ENCODE measurements at regions not wholly inside any gene's neighbourhood (a gene's known extent, or its start where the extent isn't known, plus 50 kb on each side); places are given as distances from the start of the nearest gene placed in this dataset.

- Histone ChIP-seq H3K4me3 (ENCODE audit: low read depth, low read length) (no peak overlapping the region), H3K36me3 (ENCODE audit: control insufficient read depth, insufficient read depth, low read length) (no peaks in the 10 kb centered on the region), H3K27me3 (ENCODE audit: control insufficient read depth, insufficient read depth, low read length) (peaks cover 4% of the 10 kb centered on the region), H3K27ac (ENCODE audit: insufficient read depth, low read length, poor library complexity, severe bottlenecking) (no peak overlapping the region), H3K4me1 (ENCODE audit: control insufficient read depth, insufficient read depth, low read length, poor library complexity, severe bottlenecking) (no peaks in the 10 kb centered on the region), H3K9me3 (ENCODE audit: control insufficient read depth in 2 of 2, low read length in 2 of 2) (peaks cover 1 to 4% of the 10 kb centered on the region in 2 experiments)
- no peak overlapping the region for H3K27ac Mint-ChIP-seq
- H3K4me3 Mint-ChIP-seq = no peak overlapping the region
- no peaks in the 10 kb centered on the region for H3K36me3 Mint-ChIP-seq
- no peaks in the 10 kb centered on the region for H3K4me1 Mint-ChIP-seq
- ATAC-seq (ENCODE audit: low read depth in 2 of 2) (no peak), DNase-seq (no peak)
- no peaks in the 10 kb centered on the region for H3K27me3 Mint-ChIP-seq
- peaks cover 0 to 13% (median 4%) of the 10 kb centered on the region in 7 donors for H3K9me3 Mint-ChIP-seq
Observed at GRCh38 chr7:23981314-23981713, 271.3 kb downstream of the STK31 start.

GRCh38 chr7:23981758-23982157, 271.7 kb downstream of the STK31 start:
- Histone ChIP-seq H3K27ac (ENCODE audit: insufficient read depth, low read length, poor library complexity, severe bottlenecking) (no peak overlapping the region), H3K4me1 (ENCODE audit: control insufficient read depth, insufficient read depth, low read length, poor library complexity, severe bottlenecking) (no peaks in the 10 kb centered on the region), H3K4me3 (ENCODE audit: low read depth, low read length) (no peak overlapping the region), H3K27me3 (ENCODE audit: control insufficient read depth, insufficient read depth, low read length) (peaks cover 4% of the 10 kb centered on the region), H3K9me3 (ENCODE audit: control insufficient read depth in 2 of 2, low read length in 2 of 2) (peaks cover 0 to 4% of the 10 kb centered on the region in 2 experiments), H3K36me3 (ENCODE audit: control insufficient read depth, insufficient read depth, low read length) (no peaks in the 10 kb centered on the region)
- H3K27me3 Mint-ChIP-seq = no peaks in the 10 kb centered on the region
- no peak for ATAC-seq (ENCODE audit: low read depth in 2 of 2)
- no peak overlapping the region for H3K4me3 Mint-ChIP-seq
- H3K27ac Mint-ChIP-seq = no peak overlapping the region
- no peaks in the 10 kb centered on the region for H3K4me1 Mint-ChIP-seq
- H3K36me3 Mint-ChIP-seq = no peaks in the 10 kb centered on the region
- DNase-seq = no peak
- peaks cover 0 to 13% (median 4%) of the 10 kb centered on the region in 7 donors for H3K9me3 Mint-ChIP-seq

- ATAC-seq (ENCODE audit: low read depth in 2 of 2) (no peak), DNase-seq (no peak)
- peaks cover 0 to 4% of the 10 kb centered on the region in 2 experiments for H3K9me3 ChIP-seq (ENCODE audit: control insufficient read depth in 2 of 2, low read length in 2 of 2)
- Mint-ChIP-seq H3K4me3 (no peak overlapping the region), H3K9me3 (peaks cover 0 to 6% (median 2%) of the 10 kb centered on the region in 7 donors), H3K4me1 (no peaks in the 10 kb centered on the region), H3K27me3 (no peaks in the 10 kb centered on the region), H3K27ac (no peak overlapping the region), H3K36me3 (no peaks in the 10 kb centered on the region)
- no peaks in the 10 kb centered on the region for H3K36me3 ChIP-seq (ENCODE audit: control insufficient read depth, insufficient read depth, low read length)
- no peak overlapping the region for H3K27ac ChIP-seq (ENCODE audit: insufficient read depth, low read length, poor library complexity, severe bottlenecking)
- H3K27me3 ChIP-seq (ENCODE audit: control insufficient read depth, insufficient read depth, low read length) = no peaks in the 10 kb centered on the region
- H3K4me1 ChIP-seq (ENCODE audit: control insufficient read depth, insufficient read depth, low read length, poor library complexity, severe bottlenecking) = no peaks in the 10 kb centered on the region
- H3K4me3 ChIP-seq (ENCODE audit: low read depth, low read length) = no peak overlapping the region
Observed at GRCh38 chr7:24005517-24005916, 278.5 kb upstream of the NPY start.

- H3K9me3 ChIP-seq (ENCODE audit: control insufficient read depth in 2 of 2, low read length in 2 of 2) = peaks cover 0 to 4% of the 10 kb centered on the region in 2 experiments
- H3K4me3 Mint-ChIP-seq = no peak overlapping the region
- H3K4me1 ChIP-seq (ENCODE audit: control insufficient read depth, insufficient read depth, low read length, poor library complexity, severe bottlenecking) = no peaks in the 10 kb centered on the region
- no peaks in the 10 kb centered on the region for H3K36me3 Mint-ChIP-seq
- no peak for ATAC-seq (ENCODE audit: low read depth in 2 of 2)
- DNase-seq = no peak
- H3K4me1 Mint-ChIP-seq = no peaks in the 10 kb centered on the region
- H3K27me3 ChIP-seq (ENCODE audit: control insufficient read depth, insufficient read depth, low read length) = no peaks in the 10 kb centered on the region
- H3K27ac Mint-ChIP-seq = no peak overlapping the region
- no peaks in the 10 kb centered on the region for H3K36me3 ChIP-seq (ENCODE audit: control insufficient read depth, insufficient read depth, low read length)
- H3K27ac ChIP-seq (ENCODE audit: insufficient read depth, low read length, poor library complexity, severe bottlenecking) = no peak overlapping the region
- no peak overlapping the region for H3K4me3 ChIP-seq (ENCODE audit: low read depth, low read length)
- H3K27me3 Mint-ChIP-seq = peaks cover 11% of the 10 kb centered on the region
- peaks cover 0 to 10% (median 6%) of the 10 kb centered on the region in 7 donors for H3K9me3 Mint-ChIP-seq
Observed at GRCh38 chr7:24010495-24010894, 273.5 kb upstream of the NPY start.

- peaks cover 0 to 6% (median 0%) of the 10 kb centered on the region in 7 donors for H3K9me3 Mint-ChIP-seq
- no peak for ATAC-seq (ENCODE audit: low read depth in 2 of 2)
- Histone ChIP-seq H3K27me3 (ENCODE audit: control insufficient read depth, insufficient read depth, low read length) (no peaks in the 10 kb centered on the region), H3K4me3 (ENCODE audit: low read depth, low read length) (no peak overlapping the region), H3K9me3 (ENCODE audit: control insufficient read depth in 2 of 2, low read length in 2 of 2) (no peaks in the 10 kb centered on the region), H3K27ac (ENCODE audit: insufficient read depth, low read length, poor library complexity, severe bottlenecking) (no peak overlapping the region), H3K36me3 (ENCODE audit: control insufficient read depth, insufficient read depth, low read length) (no peaks in the 10 kb centered on the region), H3K4me1 (ENCODE audit: control insufficient read depth, insufficient read depth, low read length, poor library complexity, severe bottlenecking) (no peaks in the 10 kb centered on the region)
- H3K27me3 Mint-ChIP-seq = peaks cover 9% of the 10 kb centered on the region
- DNase-seq = no peak
- no peaks in the 10 kb centered on the region for H3K36me3 Mint-ChIP-seq
- no peak overlapping the region for H3K4me3 Mint-ChIP-seq
- H3K27ac Mint-ChIP-seq = no peak overlapping the region
- H3K4me1 Mint-ChIP-seq = no peaks in the 10 kb centered on the region
Observed at GRCh38 chr7:24017519-24017918, 266.5 kb upstream of the NPY start.

GRCh38 chr7:24018331-24018730, 265.7 kb upstream of the NPY start:
- no peak overlapping the region for H3K4me3 ChIP-seq (ENCODE audit: low read depth, low read length)
- no peaks in the 10 kb centered on the region for H3K36me3 ChIP-seq (ENCODE audit: control insufficient read depth, insufficient read depth, low read length)
- no peaks in the 10 kb centered on the region for H3K4me1 ChIP-seq (ENCODE audit: control insufficient read depth, insufficient read depth, low read length, poor library complexity, severe bottlenecking)
- ATAC-seq (ENCODE audit: low read depth in 2 of 2) = no peak
- no peak for DNase-seq
- H3K9me3 ChIP-seq (ENCODE audit: control insufficient read depth in 2 of 2, low read length in 2 of 2) = no peaks in the 10 kb centered on the region
- Mint-ChIP-seq H3K27ac (no peak overlapping the region), H3K4me3 (no peak overlapping the region), H3K27me3 (peaks cover 9% of the 10 kb centered on the region), H3K36me3 (no peaks in the 10 kb centered on the region), H3K9me3 (peaks cover 0 to under 1% (median 0%) of the 10 kb centered on the region in 7 donors), H3K4me1 (no peaks in the 10 kb centered on the region)
- no peak overlapping the region for H3K27ac ChIP-seq (ENCODE audit: insufficient read depth, low read length, poor library complexity, severe bottlenecking)
- H3K27me3 ChIP-seq (ENCODE audit: control insufficient read depth, insufficient read depth, low read length) = no peaks in the 10 kb centered on the region

- H3K4me1 Mint-ChIP-seq = no peaks in the 10 kb centered on the region
- DNase-seq (no peak), ATAC-seq (ENCODE audit: low read depth in 2 of 2) (no peak)
- Histone ChIP-seq H3K27ac (ENCODE audit: insufficient read depth, low read length, poor library complexity, severe bottlenecking) (no peak overlapping the region), H3K9me3 (ENCODE audit: control insufficient read depth in 2 of 2, low read length in 2 of 2) (no peaks in the 10 kb centered on the region), H3K27me3 (ENCODE audit: control insufficient read depth, insufficient read depth, low read length) (no peaks in the 10 kb centered on the region), H3K4me1 (ENCODE audit: control insufficient read depth, insufficient read depth, low read length, poor library complexity, severe bottlenecking) (no peaks in the 10 kb centered on the region), H3K36me3 (ENCODE audit: control insufficient read depth, insufficient read depth, low read length) (no peaks in the 10 kb centered on the region), H3K4me3 (ENCODE audit: low read depth, low read length) (no peak overlapping the region)
- H3K36me3 Mint-ChIP-seq = no peaks in the 10 kb centered on the region
- H3K27me3 Mint-ChIP-seq = peaks cover 4% of the 10 kb centered on the region
- no peak overlapping the region for H3K4me3 Mint-ChIP-seq
- H3K27ac Mint-ChIP-seq = no peak overlapping the region
- H3K9me3 Mint-ChIP-seq = no peaks in the 10 kb centered on the region
Observed at GRCh38 chr7:24019841-24020240, 264.1 kb upstream of the NPY start.

GRCh38 chr7:24024276-24025068, 259.5 kb upstream of the NPY start:
- no peaks in the 10 kb centered on the region for H3K27me3 ChIP-seq (ENCODE audit: control insufficient read depth, insufficient read depth, low read length)
- no peak overlapping the region for H3K27ac ChIP-seq (ENCODE audit: insufficient read depth, low read length, poor library complexity, severe bottlenecking)

More at GRCh38 chr7:24024276-24025068, 259.5 kb upstream of the NPY start:
- H3K36me3 Mint-ChIP-seq = no peaks in the 10 kb centered on the region
- H3K4me3 Mint-ChIP-seq = no peak overlapping the region
- no peak for DNase-seq
- no peak overlapping the region for H3K4me3 ChIP-seq (ENCODE audit: low read depth, low read length)
- no peaks in the 10 kb centered on the region for H3K36me3 ChIP-seq (ENCODE audit: control insufficient read depth, insufficient read depth, low read length)
- H3K4me1 Mint-ChIP-seq = no peaks in the 10 kb centered on the region
- H3K4me1 ChIP-seq (ENCODE audit: control insufficient read depth, insufficient read depth, low read length, poor library complexity, severe bottlenecking) = no peaks in the 10 kb centered on the region
- peaks cover 0 to 2% (median 0%) of the 10 kb centered on the region in 7 donors for H3K9me3 Mint-ChIP-seq
- no peaks in the 10 kb centered on the region for H3K9me3 ChIP-seq (ENCODE audit: control insufficient read depth in 2 of 2, low read length in 2 of 2)
- H3K27ac Mint-ChIP-seq = no peak overlapping the region
- peaks cover 4% of the 10 kb centered on the region for H3K27me3 Mint-ChIP-seq
- no peak for ATAC-seq (ENCODE audit: low read depth in 2 of 2)
